BLaER1 treated with 17β-estradiol and CSF1 and Interleukin-3, amounts not matched to agents 10 nM and 100 nM (cell line): ENCODE measurements at regions not wholly inside any gene's neighbourhood (a gene's known extent, or its start where the extent isn't known, plus 50 kb on each side); places are given as distances from the start of the nearest gene placed in this dataset.
"Not testable (repeated sequence)": the region's sequence is repeated elsewhere in the genome, so short reads cannot be mapped to it uniquely, and the experiment has no call there.

ENCODE experiments used
- H3K27ac ChIP-seq, 11 experiments: shearing (Covaris generic); formaldehyde crosslinking; 2 replicates each; pipeline ENCODE4 v1.8.1; 2022
- H3K27me3 ChIP-seq, 11 experiments: shearing (Covaris generic); formaldehyde crosslinking; 2 replicates each; pipeline ENCODE4 v1.8.1; 2022
- H3K36me3 ChIP-seq, 11 experiments: shearing (Covaris generic); formaldehyde crosslinking; 2 replicates each; pipeline ENCODE4 v1.8.1; 2022
- H3K4me1 ChIP-seq, 10 experiments: shearing (Covaris generic); formaldehyde crosslinking; 2 replicates each; pipeline ENCODE4 v1.8.1; 2022
- H3K4me2 ChIP-seq, 11 experiments: shearing (Covaris generic); formaldehyde crosslinking; 2 replicates each; pipeline ENCODE4 v1.8.1; 2022
- H3K4me3 ChIP-seq, 10 experiments: shearing (Covaris generic); formaldehyde crosslinking; 2 replicates each; pipeline ENCODE4 v1.8.1; 2022
- H3K9ac ChIP-seq, 11 experiments: shearing (Covaris generic); formaldehyde crosslinking; 2 replicates each; pipeline ENCODE4 v1.8.1; 2022
- H3K9me3 ChIP-seq, 11 experiments: shearing (Covaris generic); formaldehyde crosslinking; replicated peaks in 1 of 11; 2 replicates each; pipeline ENCODE4 v1.8.1; 2022
- H4K20me1 ChIP-seq, 11 experiments: shearing (Covaris generic); formaldehyde crosslinking; 2 replicates each; pipeline ENCODE4 v1.8.1; 2022
- Cebpa-rat ChIP-seq, 11 experiments: shearing (Covaris generic); IDR thresholded peaks; 2 replicates each; pipeline ENCODE4 v1.8.1; 2022

DNA sequence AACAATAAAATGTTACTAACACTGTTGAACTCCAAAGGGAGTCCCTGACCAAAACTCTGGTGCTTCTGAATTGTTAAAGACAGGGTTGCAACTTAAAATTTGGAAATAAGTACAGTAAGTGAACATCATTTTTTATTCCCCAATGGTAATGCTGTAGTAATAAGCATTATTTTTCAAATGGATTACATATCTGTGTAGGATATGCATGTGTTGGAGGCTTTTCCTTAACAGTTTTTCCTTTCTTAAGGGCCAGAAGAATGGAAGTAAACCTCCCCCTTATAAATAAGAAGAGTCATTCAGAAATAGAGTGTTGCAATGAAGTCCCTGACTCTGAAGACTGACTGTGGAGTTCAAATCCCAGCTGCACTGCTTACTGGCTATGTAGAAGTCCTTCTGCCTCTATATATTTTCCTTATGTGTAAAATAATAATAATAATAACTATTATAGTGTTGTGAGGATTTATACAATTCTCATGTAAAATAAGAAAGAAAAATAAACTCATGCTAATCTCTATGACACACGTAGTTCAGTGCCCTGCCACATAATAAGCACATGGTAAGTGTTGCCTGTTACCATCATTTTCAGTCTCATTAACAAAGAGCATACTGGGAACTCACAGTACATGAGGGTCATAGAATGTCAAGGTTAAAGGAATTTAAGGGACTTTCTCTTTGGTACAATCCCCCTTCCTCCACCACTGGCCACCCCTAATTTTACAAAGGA is 129.8 kb upstream of the SMLR1 start:
- no peak overlapping the region for H3K4me3 ChIP-seq

DNA sequence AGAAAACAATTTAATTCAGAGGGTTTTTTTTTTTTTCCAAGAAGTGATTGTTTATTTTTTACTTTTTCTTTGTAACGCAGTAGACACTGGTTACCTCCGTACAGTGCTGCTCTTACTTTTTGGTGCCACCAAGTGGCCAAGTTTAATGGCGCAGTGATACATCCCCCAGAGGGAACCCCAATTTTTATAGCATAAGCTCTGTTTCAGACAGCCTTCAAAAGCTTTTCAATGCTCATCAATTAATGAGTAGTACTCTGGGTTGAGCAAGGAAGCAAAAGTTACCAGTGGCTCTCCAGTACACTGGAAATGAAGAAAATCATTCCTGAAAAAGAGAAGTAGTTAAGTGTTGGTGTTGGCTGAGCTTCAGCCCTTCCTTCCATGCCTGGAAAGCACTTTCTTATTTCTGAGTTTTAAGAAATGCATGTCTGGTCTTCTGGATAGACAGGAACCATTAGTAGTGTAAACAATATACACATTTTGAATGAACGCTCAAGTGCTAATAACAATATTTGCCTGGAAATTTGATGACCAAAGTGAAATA is 129.1 kb upstream of the SMLR1 start:
- H4K20me1 ChIP-seq: no peaks in the 10 kb centered on the region
- peak overlapping the region in 2 of 11 experiments; percentile 25 to 50; a peak in 3 of 22 replicates for H3K4me2 ChIP-seq
- no peaks in the 10 kb centered on the region for H3K36me3 ChIP-seq
- no peak overlapping the region for H3K27ac ChIP-seq
- TF ChIP-seq Cebpa-rat (IDR thresholded peaks at IDR 0.05): no peak
- H3K9me3 ChIP-seq: peaks cover 0 to 26% (median 16%) of the 10 kb centered on the region in 11 experiments; a peak in 17 of 22 replicates
- H3K4me3 ChIP-seq: no peak overlapping the region
- no peaks in the 10 kb centered on the region for H3K27me3 ChIP-seq
- H3K9ac ChIP-seq: no peak overlapping the region
- H3K4me1 ChIP-seq: peaks cover 0 to 13% (median 0%) of the 10 kb centered on the region in 10 experiments; a peak in 2 of 20 replicates

More for the DNA sequence above, 129.8 kb upstream of the SMLR1 start:
- H3K27ac ChIP-seq: no peak overlapping the region
- peaks cover 0 to 24% (median 16%) of the 10 kb centered on the region in 11 experiments; a peak in 17 of 22 replicates for H3K9me3 ChIP-seq
- no peaks in the 10 kb centered on the region for H3K27me3 ChIP-seq
- no peaks in the 10 kb centered on the region for H4K20me1 ChIP-seq
- peaks cover 0 to 13% (median 0%) of the 10 kb centered on the region in 10 experiments; a peak in 2 of 20 replicates for H3K4me1 ChIP-seq
- TF ChIP-seq Cebpa-rat (IDR thresholded peaks at IDR 0.05): no peak
- H3K9ac ChIP-seq: no peak overlapping the region
- H3K36me3 ChIP-seq: no peaks in the 10 kb centered on the region
- H3K4me2 ChIP-seq: peak overlapping the region in 2 of 11 experiments; percentile 25 to 50; a peak in 3 of 22 replicates

GRCh38 chr6:130699742-130700141 is 127.5 kb upstream of the SMLR1 start:
- Histone ChIP-seq H3K4me3 (no peak overlapping the region), H4K20me1 (no peaks in the 10 kb centered on the region), H3K4me1 (peaks cover 0 to 13% (median 0%) of the 10 kb centered on the region in 10 experiments; a peak in 2 of 20 replicates), H3K9ac (no peak overlapping the region), H3K4me2 (peak overlapping the region in 2 of 11 experiments; percentile 16 to 32; a peak in 1 of 22 replicates), H3K27ac (no peak overlapping the region), H3K9me3 (peaks cover 4 to 25% (median 17%) of the 10 kb centered on the region in 11 experiments; a peak in 18 of 22 replicates), H3K36me3 (no peaks in the 10 kb centered on the region), H3K27me3 (no peaks in the 10 kb centered on the region)
- no peak for TF ChIP-seq Cebpa-rat (IDR thresholded peaks at IDR 0.05)

DNA sequence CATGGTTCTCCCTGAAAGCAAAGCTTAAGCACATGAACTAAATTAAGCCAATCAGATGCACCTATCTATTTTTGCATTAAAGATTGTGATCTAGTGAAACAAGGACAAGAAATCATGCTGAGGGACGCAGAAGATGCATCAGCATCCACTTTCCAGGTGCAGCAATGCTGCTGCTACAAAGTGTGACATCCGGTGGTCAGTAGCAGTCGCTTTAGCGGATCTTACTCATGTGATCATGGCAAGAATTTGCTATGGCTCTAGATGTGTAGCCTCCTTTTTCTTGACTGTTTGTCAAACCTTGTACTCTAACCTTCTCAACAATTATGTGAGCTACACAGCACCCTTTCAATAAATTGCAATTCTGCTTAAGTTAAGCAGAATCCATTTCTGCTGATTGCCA is 126.8 kb upstream of the SMLR1 start:
- peaks cover 0 to 13% (median 0%) of the 10 kb centered on the region in 10 experiments; a peak in 2 of 20 replicates for H3K4me1 ChIP-seq
- H3K36me3 ChIP-seq: no peaks in the 10 kb centered on the region
- no peak overlapping the region for H3K9ac ChIP-seq
- H3K27me3 ChIP-seq: no peaks in the 10 kb centered on the region
- no peak for TF ChIP-seq Cebpa-rat (IDR thresholded peaks at IDR 0.05)
- no peaks in the 10 kb centered on the region for H4K20me1 ChIP-seq
- no peak overlapping the region for H3K4me3 ChIP-seq
- H3K27ac ChIP-seq: no peak overlapping the region
- H3K9me3 ChIP-seq: peaks cover 4 to 20% (median 11%) of the 10 kb centered on the region in 11 experiments; a peak in 16 of 22 replicates
- no peak overlapping the region for H3K4me2 ChIP-seq

DNA sequence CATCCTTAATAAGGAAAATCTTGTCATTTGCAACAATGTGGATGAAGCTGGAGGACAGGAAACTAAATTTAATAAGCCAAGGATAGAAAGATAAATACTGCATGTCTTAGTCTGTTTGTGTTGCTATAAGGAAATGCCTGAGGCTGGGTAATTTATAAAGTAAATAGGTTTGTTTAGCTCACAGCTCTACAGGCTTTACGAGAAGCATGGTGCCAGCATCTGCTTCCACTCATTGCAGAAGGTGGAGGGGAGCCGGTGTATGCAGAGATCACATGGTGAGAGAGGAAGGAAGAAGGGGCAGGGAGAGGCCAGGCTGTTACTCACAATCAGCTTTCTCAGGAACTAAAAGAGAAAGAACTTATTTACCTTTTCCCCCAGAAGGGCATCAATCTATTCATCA is 118.9 kb upstream of the SMLR1 start:
- Histone ChIP-seq H3K9me3 (peaks cover 6 to 15% (median 12%) of the 10 kb centered on the region in 11 experiments; a peak in 20 of 22 replicates), H3K4me3 (no peak overlapping the region), H3K4me2 (no peak overlapping the region), H3K9ac (no peak overlapping the region), H3K4me1 (no peaks in the 10 kb centered on the region), H3K27me3 (no peaks in the 10 kb centered on the region), H3K36me3 (no peaks in the 10 kb centered on the region), H4K20me1 (no peaks in the 10 kb centered on the region), H3K27ac (no peak overlapping the region)
- no peak for TF ChIP-seq Cebpa-rat (IDR thresholded peaks at IDR 0.05)

- not testable (repeated sequence) for H3K9ac ChIP-seq, H3K36me3 ChIP-seq, H3K27me3 ChIP-seq, H3K4me1 ChIP-seq, H3K4me3 ChIP-seq, H3K4me2 ChIP-seq, H3K27ac ChIP-seq, H3K9me3 ChIP-seq, H4K20me1 ChIP-seq
Measured at GRCh38 chr6:130711641-130712040, 115.6 kb upstream of the SMLR1 start.

- Histone ChIP-seq H3K9ac (no peak overlapping the region), H3K27ac (no peak overlapping the region), H3K27me3 (peaks cover 0 to 14% (median 0%) of the 10 kb centered on the region in 11 experiments; a peak in 2 of 22 replicates), H3K36me3 (no peaks in the 10 kb centered on the region), H3K9me3 (no peaks in the 10 kb centered on the region), H4K20me1 (0 out of 22 replicates have a peak, but pooled peaks cover 0 to 4% (median 0%) of the 10 kb centered on the region in 11 experiments), H3K4me2 (no peak overlapping the region), H3K4me3 (no peak overlapping the region), H3K4me1 (peaks cover 5 to 9% (median 8%) of the 10 kb centered on the region in 10 experiments; a peak in 14 of 20 replicates)
- no peak for TF ChIP-seq Cebpa-rat (IDR thresholded peaks at IDR 0.05)
Measured at GRCh38 chr6:130713144-130713543, 114.1 kb upstream of the SMLR1 start.

- Histone ChIP-seq H3K4me2 (no peak overlapping the region), H3K9me3 (peaks cover 0 to 11% (median 8%) of the 10 kb centered on the region in 11 experiments; a peak in 17 of 22 replicates), H3K4me3 (no peak overlapping the region), H3K4me1 (peaks cover 5 to 10% (median 8%) of the 10 kb centered on the region in 10 experiments; a peak in 14 of 20 replicates), H3K9ac (no peak overlapping the region), H3K36me3 (no peaks in the 10 kb centered on the region), H3K27me3 (peaks cover 0 to 14% (median 0%) of the 10 kb centered on the region in 11 experiments; a peak in 2 of 22 replicates), H4K20me1 (0 out of 22 replicates have a peak, but pooled peaks cover 0 to 4% (median 0%) of the 10 kb centered on the region in 11 experiments), H3K27ac (no peak overlapping the region)
- TF ChIP-seq Cebpa-rat (IDR thresholded peaks at IDR 0.05): no peak
Measured at GRCh38 chr6:130715058-130715457, 112.1 kb upstream of the SMLR1 start.

- H3K27ac ChIP-seq: no peak overlapping the region
- 0 out of 22 replicates have a peak, but pooled peaks cover 0 to 4% (median 0%) of the 10 kb centered on the region in 11 experiments for H4K20me1 ChIP-seq
- no peak overlapping the region for H3K4me3 ChIP-seq
- H3K4me2 ChIP-seq: no peak overlapping the region
- TF ChIP-seq Cebpa-rat (IDR thresholded peaks at IDR 0.05): no peak
- H3K9ac ChIP-seq: no peak overlapping the region
- H3K36me3 ChIP-seq: no peaks in the 10 kb centered on the region
- H3K9me3 ChIP-seq: peaks cover 0 to 11% (median 8%) of the 10 kb centered on the region in 11 experiments; a peak in 17 of 22 replicates
- H3K4me1 ChIP-seq: peaks cover 5 to 10% (median 8%) of the 10 kb centered on the region in 10 experiments; a peak in 14 of 20 replicates
- H3K27me3 ChIP-seq: peaks cover 0 to 14% (median 0%) of the 10 kb centered on the region in 11 experiments; a peak in 2 of 22 replicates
Measured at GRCh38 chr6:130716466-130716865, 110.7 kb upstream of the SMLR1 start.
